Activated CD4-positive, alpha-beta T cell treated with anti-CD3 and anti-CD28 coated beads, Interleukin-2, Interleukin-6, amounts not matched to agents 100 ng/mL and 50 ng/mL, durations not matched to agents 16 hours and 8 hours (primary cell): ENCODE measurements at regions not wholly inside any gene's neighbourhood (a gene's known extent, or its start where the extent isn't known, plus 50 kb on each side); places are given as distances from the start of the nearest gene placed in this dataset.
A peak's percentile ranks its signal among the peaks of the same experiment; 100 is the strongest.

Source experiments
- DNase-seq: peaks from one replicate; pipeline ENCODE4 v3.0.0-alpha.2; 2020

- no peak for DNase-seq
Measured at GRCh38 chr12:91964501-91964900, 181.1 kb downstream of the BTG1 start.

- DNase-seq, result no peak
Measured at GRCh38 chr12:91959220-91959619, 186.4 kb downstream of the BTG1 start.

GRCh38 chr12:91958816-91959215, 186.8 kb downstream of the BTG1 start:
- no peak for DNase-seq

- no peak for DNase-seq
Measured at GRCh38 chr12:91954747-91955146, 190.9 kb downstream of the BTG1 start.

- no peak for DNase-seq
Measured at GRCh38 chr12:91954326-91954725, 191.3 kb downstream of the BTG1 start.

GRCh38 chr12:91952916-91953315, 192.7 kb downstream of the BTG1 start:
- no peak for DNase-seq

GRCh38 chr12:91951571-91951970, 194.1 kb downstream of the BTG1 start:
- no peak for DNase-seq

- no peak for DNase-seq
Measured at GRCh38 chr12:91948504-91948903, 197.1 kb downstream of the BTG1 start.

- peak; percentile 31 for DNase-seq
Measured at GRCh38 chr12:91947459-91947858, 198.2 kb downstream of the BTG1 start.

- no peak for DNase-seq
Measured at GRCh38 chr12:91944637-91945036, 201.0 kb downstream of the BTG1 start.

- no peak for DNase-seq
Measured at GRCh38 chr12:91940826-91941570, 204.6 kb downstream of the BTG1 start.

GRCh38 chr12:91940322-91940721, 205.3 kb downstream of the BTG1 start:
- no peak for DNase-seq

- DNase-seq, result no peak
Measured at GRCh38 chr12:91937706-91938105, 207.9 kb downstream of the BTG1 start.

GRCh38 chr12:91937009-91937408, 208.6 kb downstream of the BTG1 start:
- no peak for DNase-seq

- no peak for DNase-seq
Measured at GRCh38 chr12:91935296-91935695, 210.3 kb downstream of the BTG1 start.

GRCh38 chr12:91931111-91931510, 214.5 kb downstream of the BTG1 start:
- no peak for DNase-seq

- DNase-seq, result no peak
Measured at GRCh38 chr12:91928501-91928900, 217.1 kb downstream of the BTG1 start.

GRCh38 chr12:91926848-91927247, 218.8 kb downstream of the BTG1 start:
- no peak for DNase-seq

GRCh38 chr12:91924827-91925226, 220.8 kb downstream of the BTG1 start:
- no peak for DNase-seq

- no peak for DNase-seq
Measured at GRCh38 chr12:91923864-91924263, 221.8 kb downstream of the BTG1 start.

GRCh38 chr12:91922674-91923073, 223.0 kb downstream of the BTG1 start:
- DNase-seq, result no peak

- no peak for DNase-seq
Measured at GRCh38 chr12:91922139-91922538, 223.5 kb downstream of the BTG1 start.

GRCh38 chr12:91921555-91921954, 224.1 kb downstream of the BTG1 start:
- DNase-seq, result no peak

- no peak for DNase-seq
Measured at GRCh38 chr12:91920741-91921140, 224.9 kb downstream of the BTG1 start.

- no peak for DNase-seq
Measured at GRCh38 chr12:91920276-91920675, 225.4 kb downstream of the BTG1 start.
